Panc1 (cell line): ENCODE measurements at regions not wholly inside any gene's neighbourhood (a gene's known extent, or its start where the extent isn't known, plus 50 kb on each side); places are given as distances from the start of the nearest gene placed in this dataset.

Source experiments
- CTCF ChIP-seq: fragments of 450-650 bp; IDR thresholded peaks from 2 replicates; pipeline ENCODE4 v1.5.1; 2017; ENCODE audit warnings: mild to moderate bottlenecking
- POLR2AphosphoS5 ChIP-seq: IDR thresholded peaks from 2 replicates; pipeline ENCODE4 v1.6.1; 2012; ENCODE audit warnings: mild to moderate bottlenecking, low read depth, low read length, moderate library complexity

- TF ChIP-seq CTCF: no peak
- no peak for TF ChIP-seq POLR2AphosphoS5
These were observed 74.8 kb downstream of the ZNF280B start for GRCh38 chr22:22433770-22434169.
